COLO668 (cell line): ENCODE measurements at regions not wholly inside any gene's neighbourhood (a gene's known extent, or its start where the extent isn't known, plus 50 kb on each side); places are given as distances from the start of the nearest gene placed in this dataset.

Experiments used
- DNase-seq: peaks from one replicate; lab custom pipeline; 2025; ENCODE audit not compliant: unreplicated experiment; lab: John Stamatoyannopoulos, UW

- DNase-seq: no peak
Measured at GRCh38 chr7:42761486-42761885, 150.4 kb downstream of the C7orf25 start.

GRCh38 chr7:42758124-42758523 lies 153.7 kb downstream of the C7orf25 start:
- no peak for DNase-seq

- no peak for DNase-seq
Measured at GRCh38 chr7:42756841-42757240, 155.0 kb downstream of the C7orf25 start.

GRCh38 chr7:42753811-42754363 lies 158.0 kb downstream of the C7orf25 start:
- no peak for DNase-seq

- DNase-seq: no peak
Measured at GRCh38 chr7:42753367-42753766, 158.5 kb downstream of the C7orf25 start.

GRCh38 chr7:42750172-42750571 lies 161.7 kb downstream of the C7orf25 start:
- DNase-seq: no peak

- no peak for DNase-seq
Measured at GRCh38 chr7:42747044-42747443, 164.8 kb downstream of the C7orf25 start.

- DNase-seq: no peak
Measured at GRCh38 chr7:42746214-42746613, 165.7 kb downstream of the C7orf25 start.

- peak; percentile 47 for DNase-seq
Measured at GRCh38 chr7:42745357-42746059, 166.4 kb downstream of the C7orf25 start.

GRCh38 chr7:42744746-42745145 lies 167.1 kb downstream of the C7orf25 start:
- no peak for DNase-seq

- DNase-seq: no peak
Measured at GRCh38 chr7:42743077-42743858, 168.6 kb downstream of the C7orf25 start.

- no peak for DNase-seq
Measured at GRCh38 chr7:42742318-42742717, 169.6 kb downstream of the C7orf25 start.

GRCh38 chr7:42740408-42740807 lies 171.5 kb downstream of the C7orf25 start:
- no peak for DNase-seq

- no peak for DNase-seq
Measured at GRCh38 chr7:42739638-42740037, 172.2 kb downstream of the C7orf25 start.

GRCh38 chr7:42736931-42737330 lies 174.9 kb downstream of the C7orf25 start:
- no peak for DNase-seq

- DNase-seq: no peak
Measured at GRCh38 chr7:42735081-42735480, 176.8 kb downstream of the C7orf25 start.

- no peak for DNase-seq
Measured at GRCh38 chr7:42734568-42734967, 177.3 kb downstream of the C7orf25 start.

- DNase-seq: no peak
Measured at GRCh38 chr7:42733040-42733439, 178.8 kb downstream of the C7orf25 start.

GRCh38 chr7:42730586-42730985 lies 181.3 kb downstream of the C7orf25 start:
- DNase-seq: no peak

- no peak for DNase-seq
Measured at GRCh38 chr7:42729053-42729765, 182.7 kb downstream of the C7orf25 start.

- no peak for DNase-seq
Measured at GRCh38 chr7:42727451-42727850, 184.4 kb downstream of the C7orf25 start.
